ENCODE measurements at regions not wholly inside any gene's neighbourhood (a gene's known extent, or its start where the extent isn't known, plus 50 kb on each side); places are given as distances from the start of the nearest gene placed in this dataset.

- no peak for TF ChIP-seq POLR2A (IDR thresholded peaks at IDR 0.05)
- TF ChIP-seq POLR2AphosphoS5 (IDR thresholded peaks at IDR 0.05) = no peak
- TF ChIP-seq CTCF (IDR thresholded peaks at IDR 0.05 in 8 of 11, conservative IDR thresholded peaks at IDR 0.05 in 3 of 11) = no peak
- H3K27me3 ChIP-seq (replicated peaks in 1 of 7) = no peaks in the 10 kb centered on the region
- no peak overlapping the region for H3K4me3 ChIP-seq
- no peak for DNase-seq
- H3K36me3 ChIP-seq = no peaks in the 10 kb centered on the region
- no peaks in the 10 kb centered on the region for H3K4me1 ChIP-seq
- 69 to 87% (median 80%) methylated on average over 1 of the region's 1 CpG for WGBS, 5 donors
- H3K9me3 ChIP-seq = peaks cover 0 to 5% (median 1%) of the 10 kb centered on the region in 8 donors
- intact Hi-C loops (cut with DNase I; ENCODE audit: low total_unique reads) = no loop called here
- H3K27ac ChIP-seq = no peak overlapping the region
Observed at GRCh38 chr5:8289779-8290178, 420.8 kb downstream of the MTRR start.

DNA sequence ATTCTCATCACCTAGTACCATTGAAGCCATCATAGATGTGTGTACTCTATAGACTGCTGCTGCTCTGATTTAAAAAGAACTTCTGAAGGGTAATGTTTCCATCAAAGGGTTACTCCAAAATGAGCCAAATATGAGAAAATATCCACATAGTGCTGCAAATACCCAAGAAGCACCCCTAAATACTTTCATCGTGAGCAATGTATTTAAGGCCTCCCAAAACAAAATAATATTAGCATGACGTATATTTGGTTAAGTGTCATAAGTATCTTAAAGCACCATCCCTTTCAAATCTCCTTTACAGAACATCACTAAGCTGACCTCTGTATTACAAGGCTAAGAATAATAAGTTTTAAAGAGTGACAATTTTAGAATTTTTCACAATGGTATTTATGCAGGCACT is 421.8 kb downstream of the MTRR start:
- intact Hi-C loops (cut with DNase I; ENCODE audit: low total_unique reads) = no loop called here

GRCh38 chr5:8291641-8292040 is 422.7 kb downstream of the MTRR start:
- peaks cover 0 to 5% (median 1%) of the 10 kb centered on the region in 8 donors for H3K9me3 ChIP-seq
- no peak overlapping the region for H3K4me3 ChIP-seq
- no peaks in the 10 kb centered on the region for H3K36me3 ChIP-seq
- 72 to 84% (median 79%) methylated on average over 2 of the region's 2 CpGs for WGBS, 5 donors
- TF ChIP-seq POLR2A (IDR thresholded peaks at IDR 0.05) (no peak), POLR2AphosphoS5 (IDR thresholded peaks at IDR 0.05) (no peak), CTCF (IDR thresholded peaks at IDR 0.05 in 8 of 11, conservative IDR thresholded peaks at IDR 0.05 in 3 of 11) (no peak)
- no peaks in the 10 kb centered on the region for H3K4me1 ChIP-seq
- no peak overlapping the region for H3K27ac ChIP-seq
- DNase-seq = no peak
- no peaks in the 10 kb centered on the region for H3K27me3 ChIP-seq (replicated peaks in 1 of 7)
- intact Hi-C loops (cut with DNase I; ENCODE audit: low total_unique reads) = no loop called here

More for the DNA sequence above, 421.8 kb downstream of the MTRR start:
- H3K36me3 ChIP-seq = no peaks in the 10 kb centered on the region
- no peaks in the 10 kb centered on the region for H3K4me1 ChIP-seq
- no peak overlapping the region for H3K27ac ChIP-seq
- H3K27me3 ChIP-seq (replicated peaks in 1 of 7) = no peaks in the 10 kb centered on the region
- no peak for DNase-seq
- no peak overlapping the region for H3K4me3 ChIP-seq
- WGBS, 5 donors = 79 to 94% (median 87%) methylated on average over 2 of the region's 2 CpGs
- TF ChIP-seq POLR2A (IDR thresholded peaks at IDR 0.05) = no peak
- no peak for TF ChIP-seq POLR2AphosphoS5 (IDR thresholded peaks at IDR 0.05)
- TF ChIP-seq CTCF (IDR thresholded peaks at IDR 0.05 in 8 of 11, conservative IDR thresholded peaks at IDR 0.05 in 3 of 11) = no peak
- H3K9me3 ChIP-seq = peaks cover 0 to 5% (median 1%) of the 10 kb centered on the region in 8 donors

DNA sequence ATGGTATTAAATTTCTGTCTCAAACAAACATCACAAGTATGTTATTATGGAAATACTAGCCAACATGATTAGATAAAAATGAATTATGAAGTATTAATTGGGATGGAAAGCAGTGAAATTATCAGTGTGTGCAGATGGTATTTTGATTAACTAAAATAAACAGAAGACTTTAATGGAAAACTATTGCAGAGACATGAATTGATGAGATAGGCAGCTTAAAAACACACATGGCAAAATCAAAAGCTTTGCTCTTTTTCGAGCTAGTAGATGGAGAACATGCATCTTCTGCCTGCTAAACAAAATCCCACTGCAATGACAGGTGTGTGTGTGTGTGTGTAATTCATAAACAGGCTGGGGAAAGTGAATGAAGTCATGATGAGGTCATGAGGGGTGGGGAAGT is 426.2 kb downstream of the MTRR start:
- Histone ChIP-seq H3K4me3 (no peak overlapping the region), H3K4me1 (no peaks in the 10 kb centered on the region), H3K27ac (no peak overlapping the region), H3K27me3 (replicated peaks in 1 of 7) (no peaks in the 10 kb centered on the region), H3K9me3 (peaks cover 0 to 5% (median 1%) of the 10 kb centered on the region in 8 donors), H3K36me3 (no peaks in the 10 kb centered on the region)
- intact Hi-C loops (cut with DNase I; ENCODE audit: low total_unique reads) = no loop called here
- WGBS, 5 donors = 38 to 81% (median 69%) methylated on average over 1 of the region's 1 CpG
- DNase-seq = no peak
- TF ChIP-seq POLR2AphosphoS5 (IDR thresholded peaks at IDR 0.05) (no peak), POLR2A (IDR thresholded peaks at IDR 0.05) (no peak), CTCF (IDR thresholded peaks at IDR 0.05 in 8 of 11, conservative IDR thresholded peaks at IDR 0.05 in 3 of 11) (no peak)
